KOPT-K1 (cell line): ENCODE measurements at regions not wholly inside any gene's neighbourhood (a gene's known extent, or its start where the extent isn't known, plus 50 kb on each side); places are given as distances from the start of the nearest gene placed in this dataset.

Experiments
- H3K27ac ChIP-seq: fragments of 200-600 bp; sonication (generic); 2 replicates; pipeline ENCODE4 v1.5.1; 2016; ENCODE audit warnings: antibody characterized with exemption, mild to moderate bottlenecking, low read depth, low read length; ENCODE audit not compliant: poor library complexity, severe bottlenecking
- H3K36me3 ChIP-seq: fragments of 200-600 bp; sonication (generic); 2 replicates; pipeline ENCODE4 v1.5.1; 2017; ENCODE audit warnings: antibody characterized with exemption, mild to moderate bottlenecking, low read length, moderate library complexity; ENCODE audit not compliant: insufficient read depth
- H3K9me3 ChIP-seq: fragments of 200-600 bp; sonication (generic); 2 replicates; pipeline ENCODE4 v1.5.1; 2017; ENCODE audit warnings: antibody characterized with exemption, low read length, mild to moderate bottlenecking; ENCODE audit not compliant: insufficient read depth, poor library complexity, severe bottlenecking

GRCh38 chr13:99651016-99651415 lies 149.7 kb downstream of the TM9SF2 start:
- no peak overlapping the region for H3K27ac ChIP-seq
- H3K36me3 ChIP-seq = no peaks in the 10 kb centered on the region

GRCh38 chr13:99650410-99650809 lies 149.1 kb downstream of the TM9SF2 start:
- Histone ChIP-seq H3K36me3 (no peaks in the 10 kb centered on the region), H3K9me3 (no peaks in the 10 kb centered on the region), H3K27ac (no peak overlapping the region)

More at GRCh38 chr13:99651016-99651415, 149.7 kb downstream of the TM9SF2 start:
- no peaks in the 10 kb centered on the region for H3K9me3 ChIP-seq

- Histone ChIP-seq H3K9me3 (no peaks in the 10 kb centered on the region), H3K36me3 (no peaks in the 10 kb centered on the region), H3K27ac (no peak overlapping the region)
These were observed 147.7 kb downstream of the TM9SF2 start for GRCh38 chr13:99648927-99649326.

- Histone ChIP-seq H3K9me3 (no peaks in the 10 kb centered on the region), H3K36me3 (no peaks in the 10 kb centered on the region), H3K27ac (no peak overlapping the region)
These were observed 146.9 kb downstream of the TM9SF2 start for GRCh38 chr13:99648066-99648665.

GRCh38 chr13:99647596-99647985 lies 146.3 kb downstream of the TM9SF2 start:
- no peaks in the 10 kb centered on the region for H3K9me3 ChIP-seq
- H3K27ac ChIP-seq = no peak overlapping the region
- H3K36me3 ChIP-seq = no peaks in the 10 kb centered on the region

GRCh38 chr13:99646866-99647595 lies 145.8 kb downstream of the TM9SF2 start:
- Histone ChIP-seq H3K36me3 (no peaks in the 10 kb centered on the region), H3K27ac (no peak overlapping the region), H3K9me3 (no peaks in the 10 kb centered on the region)

- Histone ChIP-seq H3K36me3 (no peaks in the 10 kb centered on the region), H3K27ac (no peak overlapping the region), H3K9me3 (no peaks in the 10 kb centered on the region)
These were observed 141.6 kb downstream of the TM9SF2 start for GRCh38 chr13:99642841-99643240.

- H3K36me3 ChIP-seq = no peaks in the 10 kb centered on the region
- no peak overlapping the region for H3K27ac ChIP-seq
- H3K9me3 ChIP-seq = no peaks in the 10 kb centered on the region
These were observed 140.7 kb downstream of the TM9SF2 start for GRCh38 chr13:99642006-99642405.

GRCh38 chr13:99640260-99640659 lies 139.0 kb downstream of the TM9SF2 start:
- Histone ChIP-seq H3K27ac (no peak overlapping the region), H3K36me3 (no peaks in the 10 kb centered on the region), H3K9me3 (no peaks in the 10 kb centered on the region)

GRCh38 chr13:99639126-99639525 lies 137.9 kb downstream of the TM9SF2 start:
- H3K27ac ChIP-seq = no peak overlapping the region
- no peaks in the 10 kb centered on the region for H3K36me3 ChIP-seq
- no peaks in the 10 kb centered on the region for H3K9me3 ChIP-seq

GRCh38 chr13:99636728-99637353 lies 135.6 kb downstream of the TM9SF2 start:
- H3K36me3 ChIP-seq = no peaks in the 10 kb centered on the region
- no peak overlapping the region for H3K27ac ChIP-seq
- H3K9me3 ChIP-seq = no peaks in the 10 kb centered on the region

- Histone ChIP-seq H3K36me3 (no peaks in the 10 kb centered on the region), H3K27ac (no peak overlapping the region), H3K9me3 (no peaks in the 10 kb centered on the region)
These were observed 135.0 kb downstream of the TM9SF2 start for GRCh38 chr13:99636306-99636705.

- Histone ChIP-seq H3K9me3 (no peaks in the 10 kb centered on the region), H3K36me3 (no peaks in the 10 kb centered on the region), H3K27ac (no peak overlapping the region)
These were observed 133.4 kb downstream of the TM9SF2 start for GRCh38 chr13:99634672-99635071.

GRCh38 chr13:99630269-99630898 lies 129.1 kb downstream of the TM9SF2 start:
- Histone ChIP-seq H3K27ac (no peak overlapping the region), H3K36me3 (no peaks in the 10 kb centered on the region), H3K9me3 (no peaks in the 10 kb centered on the region)

GRCh38 chr13:99629641-99630040 lies 128.4 kb downstream of the TM9SF2 start:
- H3K9me3 ChIP-seq = no peaks in the 10 kb centered on the region
- H3K27ac ChIP-seq = no peak overlapping the region
- no peaks in the 10 kb centered on the region for H3K36me3 ChIP-seq
